HT1080 (cell line): ENCODE measurements at regions not wholly inside any gene's neighbourhood (a gene's known extent, or its start where the extent isn't known, plus 50 kb on each side); places are given as distances from the start of the nearest gene placed in this dataset. TPM values are rescaled to one million over a fixed set of nuclear protein-coding genes. Genes with fewer than 3 reads are reported as not detected.
"Not testable (repeated sequence)": the region's sequence is repeated elsewhere in the genome, so short reads cannot be mapped to it uniquely, and the experiment has no call there.

Experiments
- DNase-seq: peaks from one replicate; pipeline ENCODE4 v3.0.0-alpha.2; 2015; ENCODE audit warnings: low read depth
- small RNA-seq: library from RNA; depleted of rRNA; stranded (forward); fragments of <200 nt; gene quantifications from one replicate; pipeline ENCODE3, GENCODE V24; 2014

DNA sequence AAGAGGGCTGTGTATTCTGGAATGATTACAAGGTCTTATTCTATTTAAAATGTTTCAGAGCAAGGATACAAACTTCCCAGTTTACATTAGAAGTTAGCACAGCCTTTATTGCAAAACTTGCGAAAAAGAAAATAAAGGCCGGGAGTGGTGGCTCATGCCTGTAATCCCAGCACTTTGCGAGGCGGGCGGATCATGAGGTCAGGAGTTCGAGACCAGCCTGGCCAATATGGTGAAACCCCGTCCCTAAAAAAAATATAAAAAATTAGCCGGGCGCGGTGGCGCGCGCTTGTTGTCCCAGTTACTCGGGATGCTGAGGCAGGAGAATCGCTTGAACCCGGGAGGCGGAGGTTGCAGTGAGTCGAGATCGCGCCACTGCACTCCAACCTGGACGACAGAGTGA is 87.1 kb downstream of the TRIM27 start:
- DNase-seq = not testable (repeated sequence)

DNA sequence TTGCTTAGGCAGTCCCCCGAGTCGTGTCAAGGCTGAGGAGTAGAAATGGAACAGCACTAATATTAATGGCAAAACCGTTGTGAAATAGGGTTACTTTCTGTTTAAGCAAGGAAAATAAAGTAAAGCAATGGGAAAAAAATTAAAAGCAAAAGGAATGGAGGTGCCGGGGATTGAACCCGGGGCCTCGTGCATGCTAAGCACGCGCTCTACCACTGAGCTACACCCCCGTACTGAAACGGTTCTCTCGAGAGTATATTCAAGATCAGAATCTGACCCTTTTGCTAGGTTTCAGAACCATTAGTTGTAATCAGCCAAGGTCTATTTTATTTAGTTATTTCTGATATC is 85.5 kb downstream of the TRIM27 start:
- DNase-seq = peak; percentile 71

DNA sequence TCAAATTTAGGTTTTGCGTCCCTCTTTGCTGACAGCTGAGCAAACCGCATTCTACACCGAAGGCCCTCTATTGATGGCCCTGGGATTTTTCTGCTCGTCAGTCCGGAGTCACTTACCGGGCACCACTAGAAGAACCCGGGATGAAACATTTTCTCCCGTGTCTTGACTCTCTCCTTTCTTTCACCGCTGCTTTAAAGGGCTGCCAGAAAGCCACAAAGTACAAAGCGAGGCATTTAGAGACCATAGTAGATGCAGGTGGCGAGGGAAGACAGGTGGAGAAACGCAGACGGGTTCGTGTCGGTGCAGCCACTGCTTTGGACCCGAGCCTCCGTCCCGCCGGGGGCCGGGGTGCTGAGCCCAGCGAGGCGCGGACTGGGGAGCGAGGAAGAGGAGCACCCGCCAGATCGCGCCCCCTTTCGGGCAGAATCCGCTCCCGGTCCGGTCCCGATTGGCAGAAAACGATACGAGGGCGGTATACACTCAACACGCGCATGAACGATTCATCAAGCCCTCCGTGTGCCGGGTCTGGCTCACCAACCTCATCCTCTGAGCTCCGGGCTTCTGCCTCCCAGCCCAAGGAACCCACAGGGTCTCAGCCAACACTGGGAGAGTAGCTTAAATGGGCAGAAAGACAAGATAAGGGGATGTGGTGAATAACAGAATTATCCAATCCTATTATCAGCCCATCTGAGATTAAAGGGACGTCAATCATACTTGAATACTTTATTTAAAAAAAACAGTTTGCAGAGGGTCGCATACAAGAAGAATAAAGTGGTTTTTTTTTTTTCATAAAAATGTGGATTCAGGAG is 84.9 kb downstream of the TRIM27 start:
- DNase-seq = peak; percentile 91

DNA sequence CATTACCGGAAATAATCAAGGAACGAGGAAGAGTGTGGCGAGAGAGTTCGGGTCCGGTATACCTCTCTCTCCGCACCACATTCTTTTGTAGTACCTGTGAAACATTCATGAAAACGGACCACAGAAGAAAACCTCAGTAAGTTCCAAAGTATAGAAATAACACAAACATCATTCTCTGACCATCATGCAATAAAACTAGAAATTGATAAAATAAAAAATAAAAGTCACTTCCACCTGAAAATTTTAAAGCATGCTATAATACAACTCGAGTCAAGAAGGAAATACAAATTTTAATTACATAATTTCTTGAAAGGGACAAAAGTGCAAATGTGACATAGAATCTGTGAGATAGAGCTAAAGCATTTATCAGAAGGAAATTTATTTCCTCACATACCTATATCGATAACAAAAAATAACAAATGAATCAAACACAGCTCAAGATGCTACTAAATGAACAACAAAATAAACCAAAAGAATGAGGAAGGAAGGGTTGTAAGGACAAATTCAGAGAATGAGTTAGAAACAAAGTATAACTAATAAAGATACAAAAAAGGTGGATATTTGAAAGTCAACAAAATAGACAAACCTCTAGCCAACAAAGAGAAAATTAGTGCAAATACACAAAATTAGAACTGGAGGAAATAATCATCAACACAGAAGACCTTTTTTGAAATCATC is 84.2 kb downstream of the TRIM27 start:
- DNase-seq = no peak

DNA sequence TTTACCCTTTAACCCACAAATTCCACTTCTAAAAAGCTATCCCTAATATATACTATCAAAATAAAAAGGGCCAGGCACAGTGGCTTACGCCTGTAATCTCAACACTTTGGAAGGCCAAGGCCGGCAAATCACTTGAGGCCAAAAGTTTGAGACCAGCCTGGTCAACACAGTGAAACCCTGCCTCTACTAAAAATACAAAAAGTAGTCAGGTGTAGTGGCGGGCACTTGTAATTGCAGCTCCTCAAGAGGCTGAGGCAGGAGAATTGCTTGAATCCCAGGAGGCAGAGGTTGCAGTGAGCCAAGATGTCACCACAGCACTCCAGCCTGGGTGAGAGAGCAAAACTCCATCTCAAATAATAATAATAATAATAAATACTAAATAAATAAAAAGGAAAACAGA is 82.5 kb downstream of the TRIM27 start:
- DNase-seq = no peak

DNA sequence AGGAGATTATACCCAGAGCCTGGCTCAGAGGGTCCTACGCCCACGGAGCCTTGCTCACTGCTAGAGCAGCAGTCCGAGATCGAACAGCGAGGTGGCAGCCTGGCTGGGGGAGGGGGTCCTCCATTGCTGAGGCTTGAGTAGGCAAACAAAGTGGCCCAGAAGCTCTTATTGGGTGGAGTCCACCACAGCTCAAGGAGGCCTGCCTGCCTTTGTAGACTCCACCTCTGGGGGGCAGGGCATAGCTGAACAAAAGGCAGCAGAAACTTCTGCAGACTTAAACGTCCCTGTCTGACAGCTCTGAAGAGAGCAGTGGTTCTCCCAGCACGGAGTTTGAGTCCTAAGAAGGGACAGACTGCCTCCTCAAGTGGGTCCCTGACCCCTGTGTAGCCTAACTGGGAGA is 75.0 kb downstream of the TRIM27 start:
- DNase-seq = not testable (repeated sequence)

Small RNA genes lying in the stretch of these regions (small RNA-seq; reads per million reads assigned to genes)
- gene AL121932.1 = not detected
